ENCODE measurements at regions not wholly inside any gene's neighbourhood (a gene's known extent, or its start where the extent isn't known, plus 50 kb on each side); places are given as distances from the start of the nearest gene placed in this dataset.

DNA sequence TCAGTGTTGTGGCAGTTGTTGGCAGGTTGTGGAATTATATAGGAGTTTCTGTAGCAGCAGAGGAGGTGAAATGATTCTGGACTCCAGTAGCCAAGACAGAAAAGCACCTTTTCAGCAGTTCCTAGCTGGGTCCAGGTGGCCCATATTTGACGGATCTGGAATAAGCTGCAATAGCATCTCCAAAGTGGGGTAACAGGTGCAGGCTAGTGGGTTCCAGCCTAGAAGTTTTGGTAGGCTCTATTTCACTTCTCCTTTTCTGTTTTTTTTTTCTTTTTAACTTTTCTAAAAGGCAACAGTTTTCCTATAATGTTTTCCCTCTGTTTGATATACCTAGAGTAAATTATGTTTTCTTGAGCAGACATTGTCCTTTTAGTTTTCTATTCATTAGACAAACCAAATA, 392.5 kb downstream of the C4orf33 start:
- H3K4me3 Mint-ChIP-seq, result no peak overlapping the region
- TF ChIP-seq CTCF (IDR thresholded peaks at IDR 0.05), result no peak
- intact Hi-C loops (cut with DNase I, micrococcal nuclease), result no loop called here
- Histone ChIP-seq H3K4me1 (ENCODE audit: insufficient read depth, low read length) (no peaks in the 10 kb centered on the region), H3K36me3 (ENCODE audit: insufficient read depth, low read length) (no peaks in the 10 kb centered on the region), H3K27ac (ENCODE audit: low read depth in 1 of 2, low read length in 2 of 2) (no peak overlapping the region), H3K4me3 (ENCODE audit: low read length) (no peak overlapping the region), H3K27me3 (ENCODE audit: control insufficient read depth in 1 of 2, insufficient read depth in 2 of 2, low read length in 2 of 2) (no peaks in the 10 kb centered on the region), H3K9me3 (ENCODE audit: control insufficient read depth in 1 of 2, insufficient read depth in 1 of 2, low read length in 2 of 2) (no peaks in the 10 kb centered on the region)
- CTCF ChIA-PET, result no interaction called here
- H3K36me3 Mint-ChIP-seq (ENCODE audit: low read depth), result no peaks in the 10 kb centered on the region
- H3K9me3 Mint-ChIP-seq, result no peaks in the 10 kb centered on the region
- no peak overlapping the region for H3K27ac Mint-ChIP-seq
- POLR2A ChIA-PET, result no interaction called here
- no peaks in the 10 kb centered on the region for H3K4me1 Mint-ChIP-seq (ENCODE audit: low read depth)
- DNase-seq, result no peak
- ATAC-seq (ENCODE audit: poor library complexity), result no peak
- H3K27me3 Mint-ChIP-seq, result no peaks in the 10 kb centered on the region

DNA sequence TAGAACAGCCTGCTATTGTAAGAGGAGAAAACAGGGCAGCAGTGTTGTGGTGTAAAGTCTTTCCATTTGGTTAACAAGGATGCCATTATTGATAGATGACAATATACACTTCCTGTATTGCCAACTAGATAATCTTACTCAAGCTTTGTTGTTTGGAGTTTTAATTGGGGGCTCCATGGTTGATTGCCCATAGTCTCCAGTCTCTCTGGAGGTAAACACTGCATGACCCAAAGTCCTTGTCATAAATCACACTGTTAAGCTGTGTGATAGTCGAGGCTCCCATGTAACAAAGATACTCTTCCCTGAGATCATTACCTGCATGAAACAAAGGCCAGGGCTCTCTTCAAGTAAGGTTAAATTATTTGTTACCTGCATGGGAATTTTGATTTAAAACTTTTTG, 394.6 kb downstream of the C4orf33 start:
- no peak for TF ChIP-seq CTCF (IDR thresholded peaks at IDR 0.05)
- CTCF ChIA-PET, result no interaction called here
- Mint-ChIP-seq H3K4me1 (ENCODE audit: low read depth) (no peaks in the 10 kb centered on the region), H3K9me3 (no peaks in the 10 kb centered on the region), H3K27me3 (no peaks in the 10 kb centered on the region), H3K27ac (no peak overlapping the region), H3K36me3 (ENCODE audit: low read depth) (no peaks in the 10 kb centered on the region), H3K4me3 (no peak overlapping the region)
- intact Hi-C loops (cut with DNase I, micrococcal nuclease), result no loop called here
- POLR2A ChIA-PET, result no interaction called here
- ATAC-seq (ENCODE audit: poor library complexity) (no peak), DNase-seq (no peak)
- Histone ChIP-seq H3K36me3 (ENCODE audit: insufficient read depth, low read length) (no peaks in the 10 kb centered on the region), H3K27me3 (ENCODE audit: control insufficient read depth in 1 of 2, insufficient read depth in 2 of 2, low read length in 2 of 2) (no peaks in the 10 kb centered on the region), H3K4me3 (ENCODE audit: low read length) (no peak overlapping the region), H3K4me1 (ENCODE audit: insufficient read depth, low read length) (no peaks in the 10 kb centered on the region), H3K9me3 (ENCODE audit: control insufficient read depth in 1 of 2, insufficient read depth in 1 of 2, low read length in 2 of 2) (no peaks in the 10 kb centered on the region), H3K27ac (ENCODE audit: low read depth in 1 of 2, low read length in 2 of 2) (no peak overlapping the region)

GRCh38 chr4:129498626-129499025, 402.7 kb downstream of the C4orf33 start:
- Mint-ChIP-seq H3K9me3 (no peaks in the 10 kb centered on the region), H3K27me3 (no peaks in the 10 kb centered on the region), H3K4me1 (ENCODE audit: low read depth) (no peaks in the 10 kb centered on the region), H3K4me3 (no peak overlapping the region), H3K27ac (no peak overlapping the region), H3K36me3 (ENCODE audit: low read depth) (no peaks in the 10 kb centered on the region)
- Histone ChIP-seq H3K4me3 (ENCODE audit: low read length) (no peak overlapping the region), H3K9me3 (ENCODE audit: control insufficient read depth in 1 of 2, insufficient read depth in 1 of 2, low read length in 2 of 2) (no peaks in the 10 kb centered on the region), H3K4me1 (ENCODE audit: insufficient read depth, low read length) (no peaks in the 10 kb centered on the region), H3K36me3 (ENCODE audit: insufficient read depth, low read length) (no peaks in the 10 kb centered on the region), H3K27me3 (ENCODE audit: control insufficient read depth in 1 of 2, insufficient read depth in 2 of 2, low read length in 2 of 2) (no peaks in the 10 kb centered on the region), H3K27ac (ENCODE audit: low read depth in 1 of 2, low read length in 2 of 2) (no peak overlapping the region)
- DNase-seq, result no peak
- ChIA-PET CTCF (no interaction called here), POLR2A (no interaction called here)
- TF ChIP-seq CTCF (IDR thresholded peaks at IDR 0.05), result no peak
- intact Hi-C loops (cut with DNase I, micrococcal nuclease), result no loop called here
- ATAC-seq (ENCODE audit: poor library complexity), result no peak

Data from CD4-positive, alpha-beta T cell (primary cell).